ENCODE measurements at regions not wholly inside any gene's neighbourhood (a gene's known extent, or its start where the extent isn't known, plus 50 kb on each side); places are given as distances from the start of the nearest gene placed in this dataset.

- Histone ChIP-seq H3K9me3 (no peaks in the 10 kb centered on the region), H3K4me3 (ENCODE audit: low read depth, low read length) (no peak overlapping the region), H3K27me3 (no peaks in the 10 kb centered on the region), H3K36me3 (no peaks in the 10 kb centered on the region), H3K4me1 (no peaks in the 10 kb centered on the region)
- DNase-seq, result no peak
- TF ChIP-seq CTCF (IDR thresholded peaks at IDR 0.05; ENCODE audit: low read depth, low read length), result no peak
Observed at GRCh38 chr17:22469101-22469880, 777.0 kb downstream of the KCNJ18 start.

GRCh38 chr17:22469941-22470340, 777.6 kb downstream of the KCNJ18 start:
- H3K4me1 ChIP-seq, result no peaks in the 10 kb centered on the region
- H3K9me3 ChIP-seq, result no peaks in the 10 kb centered on the region
- no peak overlapping the region for H3K4me3 ChIP-seq (ENCODE audit: low read depth, low read length)

GRCh38 chr17:22470411-22471175, 778.3 kb downstream of the KCNJ18 start:
- no peaks in the 10 kb centered on the region for H3K9me3 ChIP-seq
- no peaks in the 10 kb centered on the region for H3K27me3 ChIP-seq
- no peaks in the 10 kb centered on the region for H3K4me1 ChIP-seq
- H3K4me3 ChIP-seq (ENCODE audit: low read depth, low read length), result no peak overlapping the region
- DNase-seq, result no peak
- H3K36me3 ChIP-seq, result no peaks in the 10 kb centered on the region
- no peak for TF ChIP-seq CTCF (IDR thresholded peaks at IDR 0.05; ENCODE audit: low read depth, low read length)

More at GRCh38 chr17:22469941-22470340, 777.6 kb downstream of the KCNJ18 start:
- Histone ChIP-seq H3K27me3 (no peaks in the 10 kb centered on the region), H3K36me3 (no peaks in the 10 kb centered on the region)
- TF ChIP-seq CTCF (IDR thresholded peaks at IDR 0.05; ENCODE audit: low read depth, low read length), result no peak
- no peak for DNase-seq

GRCh38 chr17:22484826-22485225, 792.5 kb downstream of the KCNJ18 start:
- no peak for DNase-seq
- Histone ChIP-seq H3K4me1 (no peaks in the 10 kb centered on the region), H3K36me3 (no peaks in the 10 kb centered on the region), H3K9me3 (no peaks in the 10 kb centered on the region), H3K27me3 (no peaks in the 10 kb centered on the region), H3K4me3 (ENCODE audit: low read depth, low read length) (no peak overlapping the region)
- no peak for TF ChIP-seq CTCF (IDR thresholded peaks at IDR 0.05; ENCODE audit: low read depth, low read length)

GRCh38 chr17:22490399-22490798, 798.1 kb downstream of the KCNJ18 start:
- TF ChIP-seq CTCF (IDR thresholded peaks at IDR 0.05; ENCODE audit: low read depth, low read length), result no peak
- no peak for DNase-seq
- no peaks in the 10 kb centered on the region for H3K9me3 ChIP-seq

GRCh38 chr17:22492331-22492730, 800.0 kb downstream of the KCNJ18 start:
- Histone ChIP-seq H3K4me1 (no peaks in the 10 kb centered on the region), H3K36me3 (no peaks in the 10 kb centered on the region), H3K27me3 (no peaks in the 10 kb centered on the region), H3K9me3 (no peaks in the 10 kb centered on the region), H3K4me3 (ENCODE audit: low read depth, low read length) (no peak overlapping the region)
- no peak for TF ChIP-seq CTCF (IDR thresholded peaks at IDR 0.05; ENCODE audit: low read depth, low read length)
- DNase-seq, result no peak

More at GRCh38 chr17:22490399-22490798, 798.1 kb downstream of the KCNJ18 start:
- Histone ChIP-seq H3K4me1 (no peaks in the 10 kb centered on the region), H3K36me3 (no peaks in the 10 kb centered on the region), H3K27me3 (no peaks in the 10 kb centered on the region), H3K4me3 (ENCODE audit: low read depth, low read length) (no peak overlapping the region)

Data from BE2C (cell line).